OCI-LY7 (cell line): ENCODE measurements at regions not wholly inside any gene's neighbourhood (a gene's known extent, or its start where the extent isn't known, plus 50 kb on each side); places are given as distances from the start of the nearest gene placed in this dataset.

Experiments used
- EZH2phosphoT487 ChIP-seq: fragments of 200-600 bp; sonication (generic); IDR thresholded peaks from 2 replicates; pipeline ENCODE4 v1.6.1; 2018; ENCODE audit warnings: low read depth, borderline replicate concordance, mild to moderate bottlenecking, mixed run types, antibody characterized with exemption, low read length, moderate library complexity, mixed read lengths
- TF ChIP-seq, protein P1 (sequence below): fragments of 200-600 bp; sonication (generic); conservative IDR thresholded peaks from 2 replicates; pipeline ENCODE4 v1.5.1; 2014; ENCODE audit warnings: mild to moderate bottlenecking, antibody characterized with exemption, low read length, moderate library complexity, mixed read lengths

DNA sequence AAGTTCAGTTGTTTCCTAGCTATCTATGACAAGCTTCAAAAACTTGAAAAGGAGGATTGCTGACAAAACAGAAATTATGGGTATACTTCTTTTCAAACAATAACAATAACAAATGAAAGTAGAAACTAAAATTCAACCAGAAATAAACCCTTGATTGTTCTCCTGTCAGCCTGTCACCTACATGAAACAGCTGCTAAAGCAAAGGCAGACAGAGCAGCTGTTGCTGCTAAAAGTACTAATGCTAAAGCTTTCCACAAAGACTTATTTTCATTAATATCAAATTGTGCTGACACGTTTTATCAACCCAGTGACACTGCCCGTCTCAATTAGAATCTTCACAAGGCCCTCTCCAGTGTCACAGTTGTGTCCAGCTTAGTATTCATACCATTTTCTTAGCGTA lies 533.2 kb upstream of the GBE1 start:
- TF ChIP-seq, protein P1, sequence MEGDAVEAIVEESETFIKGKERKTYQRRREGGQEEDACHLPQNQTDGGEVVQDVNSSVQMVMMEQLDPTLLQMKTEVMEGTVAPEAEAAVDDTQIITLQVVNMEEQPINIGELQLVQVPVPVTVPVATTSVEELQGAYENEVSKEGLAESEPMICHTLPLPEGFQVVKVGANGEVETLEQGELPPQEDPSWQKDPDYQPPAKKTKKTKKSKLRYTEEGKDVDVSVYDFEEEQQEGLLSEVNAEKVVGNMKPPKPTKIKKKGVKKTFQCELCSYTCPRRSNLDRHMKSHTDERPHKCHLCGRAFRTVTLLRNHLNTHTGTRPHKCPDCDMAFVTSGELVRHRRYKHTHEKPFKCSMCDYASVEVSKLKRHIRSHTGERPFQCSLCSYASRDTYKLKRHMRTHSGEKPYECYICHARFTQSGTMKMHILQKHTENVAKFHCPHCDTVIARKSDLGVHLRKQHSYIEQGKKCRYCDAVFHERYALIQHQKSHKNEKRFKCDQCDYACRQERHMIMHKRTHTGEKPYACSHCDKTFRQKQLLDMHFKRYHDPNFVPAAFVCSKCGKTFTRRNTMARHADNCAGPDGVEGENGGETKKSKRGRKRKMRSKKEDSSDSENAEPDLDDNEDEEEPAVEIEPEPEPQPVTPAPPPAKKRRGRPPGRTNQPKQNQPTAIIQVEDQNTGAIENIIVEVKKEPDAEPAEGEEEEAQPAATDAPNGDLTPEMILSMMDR: no peak
- TF ChIP-seq EZH2phosphoT487: no peak
